ENCODE measurements at regions not wholly inside any gene's neighbourhood (a gene's known extent, or its start where the extent isn't known, plus 50 kb on each side); places are given as distances from the start of the nearest gene placed in this dataset.

DNA sequence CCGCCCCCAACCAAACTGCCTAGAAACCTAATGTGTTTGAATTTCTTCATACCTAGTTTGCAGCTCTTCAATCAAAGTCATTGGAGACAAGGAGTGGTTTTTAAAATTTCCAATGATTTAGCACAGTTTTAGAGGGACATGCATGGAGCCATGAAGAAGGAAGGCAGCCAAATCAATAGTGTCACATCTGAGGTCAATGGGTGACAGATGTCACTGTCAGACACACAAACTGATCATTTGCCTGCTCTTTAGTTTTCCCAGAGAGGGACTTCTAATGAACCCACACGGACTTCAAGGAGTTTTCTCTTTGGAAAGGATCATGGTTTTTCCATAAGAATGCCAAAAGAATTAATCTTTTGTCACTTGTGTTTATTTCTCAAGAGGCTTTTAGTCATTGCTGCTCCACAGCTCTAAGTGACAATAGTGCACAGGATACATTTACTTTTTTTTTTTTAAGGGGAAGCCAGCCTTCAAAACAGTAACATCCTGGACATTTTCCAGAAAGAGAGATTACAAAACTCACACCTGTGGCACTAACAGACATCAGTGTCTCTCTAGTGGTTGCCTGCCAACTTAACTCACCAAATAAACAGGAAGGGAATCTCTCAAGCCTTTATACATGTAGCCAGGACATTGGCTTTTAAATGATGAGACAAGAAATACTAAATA lies 251.1 kb upstream of the DIAPH2 start:
- Histone ChIP-seq H3K27me3 (no peaks in the 10 kb centered on the region), H3K9me3 (no peaks in the 10 kb centered on the region), H3K4me1 (peaks cover 17% of the 10 kb centered on the region), H3K4me3 (no peak overlapping the region), H3K27ac (no peak overlapping the region), H3K36me3 (no peaks in the 10 kb centered on the region)
- DNase-seq (ENCODE audit: extremely low spot score in 2 of 2): no peak
- intact Hi-C loops (cut with DNase I): no loop called here
- no peak for TF ChIP-seq POLR2AphosphoS5 (IDR thresholded peaks at IDR 0.05; ENCODE audit: insufficient read depth in 1 of 2, low read depth in 1 of 2)
- no peak for TF ChIP-seq POLR2A (IDR thresholded peaks at IDR 0.05)
- TF ChIP-seq, protein P1, sequence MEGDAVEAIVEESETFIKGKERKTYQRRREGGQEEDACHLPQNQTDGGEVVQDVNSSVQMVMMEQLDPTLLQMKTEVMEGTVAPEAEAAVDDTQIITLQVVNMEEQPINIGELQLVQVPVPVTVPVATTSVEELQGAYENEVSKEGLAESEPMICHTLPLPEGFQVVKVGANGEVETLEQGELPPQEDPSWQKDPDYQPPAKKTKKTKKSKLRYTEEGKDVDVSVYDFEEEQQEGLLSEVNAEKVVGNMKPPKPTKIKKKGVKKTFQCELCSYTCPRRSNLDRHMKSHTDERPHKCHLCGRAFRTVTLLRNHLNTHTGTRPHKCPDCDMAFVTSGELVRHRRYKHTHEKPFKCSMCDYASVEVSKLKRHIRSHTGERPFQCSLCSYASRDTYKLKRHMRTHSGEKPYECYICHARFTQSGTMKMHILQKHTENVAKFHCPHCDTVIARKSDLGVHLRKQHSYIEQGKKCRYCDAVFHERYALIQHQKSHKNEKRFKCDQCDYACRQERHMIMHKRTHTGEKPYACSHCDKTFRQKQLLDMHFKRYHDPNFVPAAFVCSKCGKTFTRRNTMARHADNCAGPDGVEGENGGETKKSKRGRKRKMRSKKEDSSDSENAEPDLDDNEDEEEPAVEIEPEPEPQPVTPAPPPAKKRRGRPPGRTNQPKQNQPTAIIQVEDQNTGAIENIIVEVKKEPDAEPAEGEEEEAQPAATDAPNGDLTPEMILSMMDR (IDR thresholded peaks at IDR 0.05): no peak

DNA sequence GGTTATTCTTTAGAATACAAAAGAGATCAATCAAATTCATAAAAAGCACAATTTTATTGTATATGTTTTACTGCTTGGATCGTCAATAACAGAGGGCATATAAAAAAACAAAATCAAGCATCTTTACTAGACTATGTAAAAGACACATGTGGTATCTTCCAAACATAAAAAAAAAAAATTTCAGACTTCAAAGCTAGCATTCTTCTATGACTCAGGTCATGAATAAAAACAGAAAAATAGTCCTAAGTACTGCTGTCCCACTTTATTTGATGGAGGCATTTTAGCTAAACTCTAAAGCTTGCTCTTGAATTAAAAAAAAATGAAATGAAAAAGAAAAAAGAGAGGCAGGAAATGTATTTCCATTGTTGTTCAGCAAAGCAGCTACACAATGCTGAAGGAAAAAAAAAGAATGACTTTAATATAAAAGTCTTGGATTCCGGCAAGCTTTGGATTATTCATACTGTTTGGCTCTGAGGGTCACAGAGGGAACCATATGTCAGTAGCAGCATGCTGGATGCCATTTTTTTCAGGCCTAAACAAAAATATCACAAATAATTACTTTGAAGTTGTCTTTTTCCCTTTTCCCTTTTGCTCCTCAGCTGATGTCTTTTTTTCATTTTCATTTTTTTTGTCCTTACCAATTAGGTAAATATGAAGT lies 249.1 kb upstream of the DIAPH2 start:
- TF ChIP-seq, protein P1 (IDR thresholded peaks at IDR 0.05): no peak
- TF ChIP-seq POLR2A (IDR thresholded peaks at IDR 0.05) (no peak), POLR2AphosphoS5 (IDR thresholded peaks at IDR 0.05; ENCODE audit: insufficient read depth in 1 of 2, low read depth in 1 of 2) (no peak)
- Histone ChIP-seq H3K36me3 (no peaks in the 10 kb centered on the region), H3K27ac (peak overlapping the region; percentile 17), H3K9me3 (no peaks in the 10 kb centered on the region), H3K4me3 (no peak overlapping the region), H3K4me1 (peaks cover 17% of the 10 kb centered on the region), H3K27me3 (no peaks in the 10 kb centered on the region)
- intact Hi-C loops (cut with DNase I): no loop called here
- DNase-seq (ENCODE audit: extremely low spot score in 2 of 2): no peak

DNA sequence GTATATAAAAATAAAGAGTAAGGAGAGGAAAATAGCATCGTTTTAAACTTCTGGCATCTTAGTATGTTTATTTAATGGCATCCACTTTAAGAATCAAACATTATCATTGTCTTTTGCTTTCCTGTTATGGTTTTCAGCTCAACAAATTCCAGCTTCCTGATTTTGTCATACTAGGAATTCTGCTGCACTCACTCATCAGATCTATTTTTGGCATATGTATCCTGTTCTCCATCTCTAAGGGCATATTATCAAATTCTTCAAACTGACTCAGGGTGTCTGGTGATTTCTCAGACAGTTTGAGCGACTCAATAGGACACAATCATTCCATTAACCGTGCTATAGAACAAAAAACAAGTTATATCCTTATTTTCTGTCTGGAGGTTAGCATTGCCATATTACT lies 248.5 kb upstream of the DIAPH2 start:
- Histone ChIP-seq H3K9me3 (no peaks in the 10 kb centered on the region), H3K4me1 (peaks cover 17% of the 10 kb centered on the region), H3K27ac (peak overlapping the region; percentile 17), H3K4me3 (no peak overlapping the region), H3K36me3 (no peaks in the 10 kb centered on the region), H3K27me3 (no peaks in the 10 kb centered on the region)
- DNase-seq (ENCODE audit: extremely low spot score in 2 of 2): no peak
- intact Hi-C loops (cut with DNase I): no loop called here
- TF ChIP-seq, protein P1 (IDR thresholded peaks at IDR 0.05): no peak
- TF ChIP-seq POLR2AphosphoS5 (IDR thresholded peaks at IDR 0.05; ENCODE audit: insufficient read depth in 1 of 2, low read depth in 1 of 2) (no peak), POLR2A (IDR thresholded peaks at IDR 0.05) (no peak)

DNA sequence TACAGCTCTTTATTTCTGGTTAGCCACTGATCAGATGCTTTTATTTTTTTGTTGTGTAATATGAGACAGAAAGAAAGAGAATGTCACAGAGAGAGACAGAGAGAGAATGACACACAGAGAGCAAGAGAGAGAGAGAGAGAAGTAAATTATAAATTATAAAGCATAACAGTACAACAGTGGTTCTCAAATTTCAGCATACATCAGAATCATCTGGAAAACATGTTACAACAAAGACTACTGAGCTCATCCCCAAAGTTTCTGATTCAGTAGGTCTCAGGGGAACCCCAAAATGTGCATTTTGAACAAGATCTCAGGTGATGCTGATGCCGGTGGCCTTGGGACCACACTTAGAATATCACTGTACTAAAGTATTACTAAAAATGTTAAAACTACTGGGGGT lies 245.8 kb upstream of the DIAPH2 start:
- intact Hi-C loops (cut with DNase I): no loop called here
- TF ChIP-seq POLR2AphosphoS5 (IDR thresholded peaks at IDR 0.05; ENCODE audit: insufficient read depth in 1 of 2, low read depth in 1 of 2) (no peak), POLR2A (IDR thresholded peaks at IDR 0.05) (no peak)
- TF ChIP-seq, protein P1 (IDR thresholded peaks at IDR 0.05): no peak
- Histone ChIP-seq H3K4me1 (peaks cover 3% of the 10 kb centered on the region), H3K36me3 (no peaks in the 10 kb centered on the region), H3K27me3 (no peaks in the 10 kb centered on the region), H3K27ac (no peak overlapping the region), H3K9me3 (no peaks in the 10 kb centered on the region), H3K4me3 (no peak overlapping the region)
- DNase-seq (ENCODE audit: extremely low spot score in 2 of 2): no peak

DNA sequence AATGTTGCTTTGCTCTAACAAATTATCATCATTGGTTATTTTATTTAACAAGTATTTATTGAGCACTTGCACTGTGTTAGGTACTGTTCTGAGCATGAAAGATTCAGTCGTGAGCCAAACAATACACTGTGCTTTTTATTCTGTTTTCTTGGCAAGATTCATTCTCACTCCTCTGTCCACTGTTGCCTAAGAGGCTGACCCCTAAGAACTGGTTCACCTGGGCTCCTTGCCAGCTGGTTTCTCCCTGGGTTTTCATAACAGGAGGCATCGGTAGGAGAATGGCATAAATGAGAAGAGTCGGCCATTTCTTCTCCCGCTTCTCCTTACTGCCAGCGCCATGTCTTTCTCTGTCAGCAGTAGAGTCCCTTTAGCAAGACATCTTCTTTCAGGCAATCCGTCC lies 243.7 kb upstream of the DIAPH2 start:
- intact Hi-C loops (cut with DNase I): no loop called here
- Histone ChIP-seq H3K27ac (no peak overlapping the region), H3K27me3 (no peaks in the 10 kb centered on the region), H3K4me3 (no peak overlapping the region), H3K9me3 (no peaks in the 10 kb centered on the region), H3K4me1 (no peaks in the 10 kb centered on the region), H3K36me3 (no peaks in the 10 kb centered on the region)
- TF ChIP-seq, protein P1 (IDR thresholded peaks at IDR 0.05): no peak
- TF ChIP-seq POLR2A (IDR thresholded peaks at IDR 0.05) (no peak), POLR2AphosphoS5 (IDR thresholded peaks at IDR 0.05; ENCODE audit: insufficient read depth in 1 of 2, low read depth in 1 of 2) (no peak)
- no peak for DNase-seq (ENCODE audit: extremely low spot score in 2 of 2)
